HG02973 (cell line): ENCODE measurements at regions not wholly inside any gene's neighbourhood (a gene's known extent, or its start where the extent isn't known, plus 50 kb on each side); places are given as distances from the start of the nearest gene placed in this dataset.
"Not testable (repeated sequence)": the region's sequence is repeated elsewhere in the genome, so short reads cannot be mapped to it uniquely, and the experiment has no call there.

Source experiments
- ATAC-seq: cut with Tn5 transposase; IDR thresholded peaks from one replicate; pipeline ENCODE4 v1.9.1; 2021; ENCODE audit warnings: moderate library complexity; ENCODE audit not compliant: unreplicated experiment

GRCh38 chr2:89831641-89832498, 1140.4 kb downstream of the RPIA start:
- ATAC-seq, result no peak

- ATAC-seq, result peak; percentile 48
Measured at GRCh38 chr2:89833116-89833779, 1141.8 kb downstream of the RPIA start.

GRCh38 chr2:89833780-89834117, 1142.3 kb downstream of the RPIA start:
- ATAC-seq, result no peak

- no peak for ATAC-seq
Measured at GRCh38 chr2:89834306-89834705, 1142.8 kb downstream of the RPIA start.

- ATAC-seq, result peak; percentile 36
Measured at GRCh38 chr2:89836326-89836725, 1144.9 kb downstream of the RPIA start.

- ATAC-seq, result no peak
Measured at GRCh38 chr2:89837962-89838625, 1146.6 kb downstream of the RPIA start.

- not testable (repeated sequence) for ATAC-seq
Measured at GRCh38 chr2:89840175-89840574, 1148.7 kb downstream of the RPIA start.

GRCh38 chr2:89840781-89841475, 1149.5 kb downstream of the RPIA start:
- ATAC-seq, result not testable (repeated sequence)

- ATAC-seq, result no peak
Measured at GRCh38 chr2:89841476-89841840, 1150.0 kb downstream of the RPIA start.

GRCh38 chr2:89842180-89842908, 1150.9 kb downstream of the RPIA start:
- no peak for ATAC-seq

GRCh38 chr2:89844221-89844943, 1152.9 kb downstream of the RPIA start:
- no peak for ATAC-seq

- no peak for ATAC-seq
Measured at GRCh38 chr2:89845532-89845931, 1154.1 kb downstream of the RPIA start.

GRCh38 chr2:89848114-89848513, 1156.6 kb downstream of the RPIA start:
- ATAC-seq, result no peak

- no peak for ATAC-seq
Measured at GRCh38 chr2:89848763-89849368, 1157.4 kb downstream of the RPIA start.

- ATAC-seq, result no peak
Measured at GRCh38 chr2:89849731-89850130, 1158.3 kb downstream of the RPIA start.

- ATAC-seq, result no peak
Measured at GRCh38 chr2:89850481-89850880, 1159.0 kb downstream of the RPIA start.

- ATAC-seq, result no peak
Measured at GRCh38 chr2:89850881-89851582, 1159.6 kb downstream of the RPIA start.

- ATAC-seq, result no peak
Measured at GRCh38 chr2:89851583-89851905, 1160.1 kb downstream of the RPIA start.

- ATAC-seq, result not testable (repeated sequence)
Measured at GRCh38 chr2:89853427-89853826, 1162.0 kb downstream of the RPIA start.
